Memory B cell (primary cell): ENCODE measurements at regions not wholly inside any gene's neighbourhood (a gene's known extent, or its start where the extent isn't known, plus 50 kb on each side); places are given as distances from the start of the nearest gene placed in this dataset.

ENCODE experiments used
- ATAC-seq: fragments of 150-1000 bp; cut with Tn5 transposase; 2 replicates; pipeline ENCODE4 v1.10.0; 2021; ENCODE audit warnings: low read depth, mild to moderate bottlenecking, moderate library complexity
- DNase-seq, 2 donors: peaks; one replicate each; pipeline ENCODE4 v3.0.0; 2022; ENCODE audit warnings: low spot score in 2 of 2
- H3K27ac Mint-ChIP-seq: one replicate; pipeline ENCODE4 v1.8.0; 2022; ENCODE audit warnings: mild to moderate bottlenecking, moderate library complexity, mixed read lengths
- H3K27me3 Mint-ChIP-seq: one replicate; pipeline ENCODE4 v1.8.0; 2022; ENCODE audit warnings: mixed read lengths
- H3K36me3 Mint-ChIP-seq: one replicate; pipeline ENCODE4 v1.8.0; 2022; ENCODE audit warnings: mild to moderate bottlenecking, mixed read lengths
- H3K4me1 Mint-ChIP-seq: one replicate; pipeline ENCODE4 v1.8.0; 2022; ENCODE audit warnings: mixed read lengths
- H3K4me3 Mint-ChIP-seq: one replicate; pipeline ENCODE4 v1.8.0; 2022; ENCODE audit warnings: mild to moderate bottlenecking, moderate library complexity, mixed read lengths
- H3K9me3 Mint-ChIP-seq: one replicate; pipeline ENCODE4 v1.8.0; 2022; ENCODE audit warnings: mixed read lengths

DNA sequence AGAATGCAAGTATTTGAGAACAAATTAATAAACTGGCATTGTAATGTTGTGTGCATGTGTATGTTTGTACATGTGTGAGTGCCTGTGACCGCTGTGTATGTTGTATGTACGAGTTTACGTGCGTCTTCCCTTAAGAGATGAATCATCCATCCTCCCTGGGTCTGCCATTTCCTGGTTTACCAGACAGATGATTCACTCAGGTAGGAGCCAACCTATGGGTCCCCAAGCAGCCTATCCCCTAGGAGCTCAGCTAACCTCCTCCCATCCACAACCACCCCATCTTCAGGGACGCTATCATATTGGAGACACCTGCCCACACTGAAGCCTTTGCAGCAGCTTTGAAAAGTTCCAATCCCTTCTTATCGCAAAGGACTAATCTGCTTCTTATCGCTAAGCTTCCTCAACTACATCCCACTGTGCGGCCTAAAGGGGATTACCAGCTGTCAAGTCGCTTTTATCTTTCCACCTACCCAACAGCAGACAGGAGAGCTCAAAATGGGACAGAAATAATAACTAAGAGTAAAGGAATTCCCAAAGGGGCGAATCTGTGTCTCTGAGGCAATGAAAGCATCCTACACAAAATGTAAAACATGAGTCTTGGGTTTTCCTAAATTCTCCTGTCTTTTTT lies 81.5 kb upstream of the TMCC3 start:
- ATAC-seq = no peak
- Mint-ChIP-seq H3K9me3 (peaks cover 11% of the 10 kb centered on the region), H3K4me3 (no peak overlapping the region), H3K4me1 (peaks cover 21% of the 10 kb centered on the region), H3K27ac (no peak overlapping the region), H3K36me3 (peaks cover 20% of the 10 kb centered on the region), H3K27me3 (peaks cover 2% of the 10 kb centered on the region)
- no peak for DNase-seq

DNA sequence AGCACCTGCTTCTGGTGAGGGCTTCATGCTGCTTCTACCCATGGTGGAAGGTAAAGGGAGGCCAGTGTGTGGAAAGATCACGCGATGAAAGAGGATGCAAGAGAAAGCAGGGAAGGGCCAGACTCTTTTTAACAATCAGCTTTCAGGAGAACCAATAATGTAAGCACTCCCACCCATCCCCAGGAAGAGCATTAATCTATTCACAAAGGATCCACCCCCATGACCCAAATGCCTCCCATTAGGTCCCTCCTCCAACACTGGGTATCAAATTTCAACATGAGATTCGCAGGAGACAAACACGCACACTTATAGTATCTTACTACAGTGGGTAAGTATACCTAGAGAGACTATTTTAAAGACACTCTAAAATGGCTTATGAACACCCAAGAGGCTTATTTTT lies 80.5 kb upstream of the TMCC3 start:
- Mint-ChIP-seq H3K4me3 (no peak overlapping the region), H3K36me3 (peaks cover 22% of the 10 kb centered on the region), H3K27me3 (peaks cover 2% of the 10 kb centered on the region), H3K4me1 (peaks cover 22% of the 10 kb centered on the region), H3K27ac (no peak overlapping the region), H3K9me3 (peaks cover 11% of the 10 kb centered on the region)
- DNase-seq (no peak), ATAC-seq (no peak)

GRCh38 chr12:94726236-94726835 lies 76.0 kb upstream of the TMCC3 start:
- Mint-ChIP-seq H3K36me3 (peaks cover 20% of the 10 kb centered on the region), H3K4me3 (no peak overlapping the region), H3K9me3 (peaks cover 11% of the 10 kb centered on the region), H3K27ac (no peak overlapping the region), H3K4me1 (peaks cover 36% of the 10 kb centered on the region), H3K27me3 (peaks cover 4% of the 10 kb centered on the region)
- no peak for ATAC-seq
- DNase-seq = no peak

DNA sequence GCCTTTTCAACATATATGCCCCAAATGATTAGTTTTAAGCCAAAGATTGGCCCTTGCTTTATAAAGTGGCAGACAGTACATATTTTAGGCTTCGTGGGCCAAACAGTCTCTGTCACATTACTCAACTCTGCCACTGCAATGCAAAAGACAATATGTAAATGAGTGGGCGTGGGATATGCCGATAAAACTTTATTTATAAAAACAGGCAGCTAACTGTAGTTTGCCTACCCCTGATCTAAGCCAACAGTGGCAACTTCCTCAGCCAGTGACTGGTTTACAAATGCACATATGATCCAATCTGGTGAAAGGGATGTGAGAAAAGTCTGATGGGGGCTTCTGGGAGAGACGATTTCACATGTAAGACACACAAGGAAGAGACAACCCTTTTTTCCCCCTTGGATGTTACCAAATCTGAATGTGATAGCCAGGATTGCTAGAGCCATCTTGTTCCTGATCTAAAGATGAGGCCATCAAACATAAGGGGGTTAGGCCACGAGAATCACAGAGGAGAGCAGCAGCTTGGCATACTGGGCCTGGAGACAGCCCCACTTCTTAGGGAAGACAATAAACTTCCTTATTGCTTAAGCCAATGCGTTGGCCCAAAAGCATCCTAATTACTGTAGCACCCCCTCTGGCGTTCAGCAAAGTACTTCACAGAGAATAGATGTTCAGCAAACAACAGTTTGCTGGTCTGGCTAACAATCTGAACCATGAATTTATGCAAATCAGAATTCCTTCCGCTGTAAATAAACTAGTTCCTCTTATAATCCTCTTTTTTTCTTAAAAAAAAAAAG lies 75.2 kb upstream of the TMCC3 start:
- ATAC-seq (peak; percentile 31), DNase-seq (peak in 1 of 2 donors; percentile 14)
- H3K4me1 Mint-ChIP-seq = peaks cover 40% of the 10 kb centered on the region
- peaks cover 4% of the 10 kb centered on the region for H3K27me3 Mint-ChIP-seq
- no peak overlapping the region for H3K27ac Mint-ChIP-seq
- H3K4me3 Mint-ChIP-seq = no peak overlapping the region
- H3K36me3 Mint-ChIP-seq = peaks cover 19% of the 10 kb centered on the region
- peaks cover 10% of the 10 kb centered on the region for H3K9me3 Mint-ChIP-seq

GRCh38 chr12:94722664-94723063 lies 72.3 kb upstream of the TMCC3 start:
- H3K4me3 Mint-ChIP-seq = no peak overlapping the region

GRCh38 chr12:94721173-94721572 lies 70.8 kb upstream of the TMCC3 start:
- Mint-ChIP-seq H3K36me3 (peaks cover 5% of the 10 kb centered on the region), H3K27me3 (peaks cover 2% of the 10 kb centered on the region), H3K4me1 (peaks cover 36% of the 10 kb centered on the region), H3K9me3 (no peaks in the 10 kb centered on the region), H3K4me3 (peak overlapping the region; percentile 72), H3K27ac (peak overlapping the region; percentile 48)
- DNase-seq (peak; percentile 29 to 43), ATAC-seq (peak; percentile 94)

More at GRCh38 chr12:94722664-94723063, 72.3 kb upstream of the TMCC3 start:
- no peak for DNase-seq
- Mint-ChIP-seq H3K27ac (no peak overlapping the region), H3K36me3 (peaks cover 15% of the 10 kb centered on the region), H3K27me3 (peaks cover 3% of the 10 kb centered on the region), H3K4me1 (peaks cover 42% of the 10 kb centered on the region), H3K9me3 (peaks cover 7% of the 10 kb centered on the region)
- ATAC-seq = no peak

- H3K4me1 Mint-ChIP-seq = peaks cover 28% of the 10 kb centered on the region
- H3K9me3 Mint-ChIP-seq = no peaks in the 10 kb centered on the region
- no peak overlapping the region for H3K4me3 Mint-ChIP-seq
- H3K27me3 Mint-ChIP-seq = peaks cover 2% of the 10 kb centered on the region
- ATAC-seq = no peak
- DNase-seq = no peak
- H3K36me3 Mint-ChIP-seq = peaks cover 5% of the 10 kb centered on the region
- no peak overlapping the region for H3K27ac Mint-ChIP-seq
Observed at GRCh38 chr12:94718114-94718513, 67.8 kb upstream of the TMCC3 start.

GRCh38 chr12:94717656-94718055 lies 67.3 kb upstream of the TMCC3 start:
- H3K4me3 Mint-ChIP-seq = no peak overlapping the region
- no peaks in the 10 kb centered on the region for H3K27me3 Mint-ChIP-seq
- DNase-seq (no peak), ATAC-seq (no peak)
- H3K9me3 Mint-ChIP-seq = no peaks in the 10 kb centered on the region
- H3K27ac Mint-ChIP-seq = no peak overlapping the region
- peaks cover 4% of the 10 kb centered on the region for H3K36me3 Mint-ChIP-seq
- peaks cover 24% of the 10 kb centered on the region for H3K4me1 Mint-ChIP-seq

DNA sequence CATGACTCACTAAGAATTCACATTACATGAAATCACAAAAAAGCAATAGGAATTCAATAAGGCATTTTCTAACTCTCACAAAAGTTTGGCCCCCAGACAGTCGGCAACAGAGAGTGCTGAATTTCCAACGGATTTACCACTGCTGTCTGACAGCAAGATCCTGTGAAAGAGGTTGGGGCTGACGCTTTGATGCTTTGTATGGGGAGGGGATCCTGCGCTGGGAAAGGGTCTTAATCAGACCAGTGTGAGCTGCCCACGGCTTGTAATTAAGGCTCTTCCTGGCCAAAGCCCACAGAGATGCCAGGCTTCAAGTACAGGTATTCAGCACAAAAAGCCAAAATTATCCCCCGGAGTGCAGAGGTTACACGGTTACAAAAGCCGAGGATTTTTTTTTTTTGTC lies 66.8 kb upstream of the TMCC3 start:
- Mint-ChIP-seq H3K4me1 (peaks cover 19% of the 10 kb centered on the region), H3K27me3 (no peaks in the 10 kb centered on the region), H3K36me3 (peaks cover 4% of the 10 kb centered on the region), H3K4me3 (no peak overlapping the region), H3K27ac (peak overlapping the region; percentile 29), H3K9me3 (no peaks in the 10 kb centered on the region)
- ATAC-seq (no peak), DNase-seq (no peak)

DNA sequence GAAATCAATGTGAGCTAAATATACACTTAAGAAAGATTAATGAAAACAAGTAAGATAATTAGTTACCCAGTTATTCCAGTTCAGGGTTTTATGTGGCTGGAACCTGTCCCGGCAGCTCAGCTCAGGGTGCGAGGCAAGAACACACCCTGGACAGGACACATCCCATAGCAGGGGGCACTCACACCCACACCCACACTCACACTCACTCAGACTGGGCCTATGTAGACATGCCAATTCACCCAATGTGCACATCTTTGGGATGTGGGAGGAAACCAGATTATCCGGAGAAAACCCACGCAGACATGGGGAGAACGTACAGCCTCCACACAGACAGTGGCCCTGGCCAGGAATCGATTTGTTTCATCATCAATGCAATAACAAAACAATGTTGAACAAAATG lies 66.0 kb upstream of the TMCC3 start:
- Mint-ChIP-seq H3K9me3 (no peaks in the 10 kb centered on the region), H3K27me3 (no peaks in the 10 kb centered on the region), H3K36me3 (peaks cover 4% of the 10 kb centered on the region), H3K4me3 (no peak overlapping the region), H3K4me1 (peaks cover 12% of the 10 kb centered on the region), H3K27ac (no peak overlapping the region)
- DNase-seq (no peak), ATAC-seq (no peak)

- no peak overlapping the region for H3K4me3 Mint-ChIP-seq
- peaks cover 4% of the 10 kb centered on the region for H3K36me3 Mint-ChIP-seq
- H3K27me3 Mint-ChIP-seq = no peaks in the 10 kb centered on the region
- DNase-seq (no peak), ATAC-seq (no peak)
- no peak overlapping the region for H3K27ac Mint-ChIP-seq
- H3K4me1 Mint-ChIP-seq = peaks cover 9% of the 10 kb centered on the region
- no peaks in the 10 kb centered on the region for H3K9me3 Mint-ChIP-seq
Observed at GRCh38 chr12:94714378-94715114, 64.2 kb upstream of the TMCC3 start.

- Mint-ChIP-seq H3K9me3 (no peaks in the 10 kb centered on the region), H3K27ac (no peak overlapping the region), H3K4me1 (peaks cover 6% of the 10 kb centered on the region), H3K36me3 (no peaks in the 10 kb centered on the region), H3K27me3 (no peaks in the 10 kb centered on the region), H3K4me3 (no peak overlapping the region)
- ATAC-seq = no peak
- DNase-seq = no peak
Observed at GRCh38 chr12:94712815-94713515, 62.6 kb upstream of the TMCC3 start.

DNA sequence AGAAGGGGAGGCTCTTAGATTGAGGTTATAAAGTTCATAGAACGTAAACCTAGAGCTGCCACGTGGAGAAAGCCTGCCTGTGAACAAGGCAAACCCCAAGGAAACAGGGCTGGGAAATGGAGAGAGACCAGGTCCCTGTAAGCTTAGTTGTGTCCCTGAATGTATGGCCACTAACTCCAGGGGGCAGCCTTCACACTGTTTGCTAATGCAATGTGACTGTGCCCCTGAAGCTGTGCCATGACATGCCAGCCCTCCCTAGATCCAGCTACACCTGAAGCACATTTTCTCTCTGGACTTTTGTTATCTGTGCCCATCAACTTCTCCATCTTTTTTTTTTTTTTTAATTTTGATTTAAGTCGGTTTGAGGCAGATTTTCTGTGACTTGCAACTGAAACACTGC lies 60.6 kb upstream of the TMCC3 start:
- Mint-ChIP-seq H3K4me3 (no peak overlapping the region), H3K4me1 (peaks cover 18% of the 10 kb centered on the region), H3K27me3 (no peaks in the 10 kb centered on the region), H3K36me3 (no peaks in the 10 kb centered on the region), H3K27ac (no peak overlapping the region), H3K9me3 (no peaks in the 10 kb centered on the region)
- DNase-seq (peak in 1 of 2 donors; percentile 20), ATAC-seq (peak; percentile 70)
